IPS-20b (cell line): ENCODE measurements at regions not wholly inside any gene's neighbourhood (a gene's known extent, or its start where the extent isn't known, plus 50 kb on each side); places are given as distances from the start of the nearest gene placed in this dataset.

Experiments
- H3K27ac ChIP-seq: one replicate; pipeline ENCODE4 v1.5.1; 2013; ENCODE audit warnings: low read length
- H3K27me3 ChIP-seq: 2 replicates; pipeline ENCODE4 v1.6.1; 2013; ENCODE audit warnings: mild to moderate bottlenecking, low read length, inconsistent platforms; ENCODE audit not compliant: insufficient read depth
- H3K36me3 ChIP-seq: 2 replicates; pipeline ENCODE4 v1.6.1; 2013; ENCODE audit warnings: low read depth, mild to moderate bottlenecking, inconsistent platforms, low read length, moderate library complexity; ENCODE audit not compliant: insufficient read depth
- H3K4me1 ChIP-seq: 2 replicates; pipeline ENCODE4 v1.6.1; 2013; ENCODE audit warnings: mild to moderate bottlenecking, control low read depth, inconsistent platforms, low read length, moderate library complexity; ENCODE audit not compliant: insufficient read depth
- H3K4me3 ChIP-seq: 2 replicates; pipeline ENCODE4 v1.5.1; 2013; ENCODE audit warnings: mild to moderate bottlenecking, low read length, inconsistent platforms
- H3K9ac ChIP-seq: 2 replicates; pipeline ENCODE4 v1.6.1; 2013; ENCODE audit warnings: low read depth, mild to moderate bottlenecking, inconsistent platforms, low read length, moderate library complexity
- H3K9me3 ChIP-seq: 2 replicates; pipeline ENCODE4 v1.6.1; 2013; ENCODE audit warnings: mild to moderate bottlenecking, low read depth, low read length, inconsistent platforms; ENCODE audit not compliant: insufficient read depth

DNA sequence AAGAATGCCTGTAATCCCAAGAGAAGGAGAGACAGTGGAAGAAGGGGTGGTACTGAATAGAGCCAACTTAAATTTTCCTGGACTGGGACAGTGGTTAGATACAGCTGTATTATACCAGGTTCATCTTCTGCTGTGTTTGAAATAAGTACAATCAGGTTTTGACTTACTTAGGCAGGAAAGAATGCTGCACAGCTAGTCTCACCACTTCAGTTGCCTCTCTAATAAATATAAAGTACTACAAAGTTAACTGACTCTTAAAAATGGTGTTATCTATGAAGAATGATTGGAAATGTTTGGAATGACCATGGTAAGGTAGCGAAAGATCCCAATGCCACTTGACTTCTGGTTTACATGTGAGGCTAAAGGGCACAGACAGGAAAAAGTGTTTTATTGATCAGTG, 652.1 kb downstream of the NOVA1 start:
- no peaks in the 10 kb centered on the region for H3K4me1 ChIP-seq
- H3K36me3 ChIP-seq = no peaks in the 10 kb centered on the region
- no peak overlapping the region for H3K27ac ChIP-seq
- no peak overlapping the region for H3K9ac ChIP-seq
- H3K4me3 ChIP-seq = no peak overlapping the region
- H3K27me3 ChIP-seq = no peaks in the 10 kb centered on the region
- no peaks in the 10 kb centered on the region for H3K9me3 ChIP-seq

DNA sequence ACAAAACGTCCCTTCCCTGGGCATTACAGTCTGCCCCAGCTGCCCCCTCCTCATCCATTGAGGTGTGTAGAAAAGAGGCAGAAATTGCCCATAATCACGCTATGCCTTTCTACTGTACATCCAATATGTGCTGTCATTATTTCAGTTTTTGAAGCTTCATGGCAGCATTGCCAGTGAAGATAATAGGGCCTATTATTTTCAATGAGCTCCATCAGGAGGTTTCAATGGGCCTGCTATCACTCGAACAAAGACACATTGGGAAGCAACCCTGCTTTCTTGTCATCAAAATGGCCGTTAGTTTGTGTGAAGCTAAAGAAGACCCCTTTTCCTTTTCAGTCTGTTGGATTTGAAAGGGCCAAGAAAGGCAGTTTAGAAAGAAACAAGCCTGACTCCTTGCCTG, 653.8 kb downstream of the NOVA1 start:
- no peak overlapping the region for H3K27ac ChIP-seq
- no peak overlapping the region for H3K9ac ChIP-seq
- no peaks in the 10 kb centered on the region for H3K27me3 ChIP-seq
- H3K4me3 ChIP-seq = no peak overlapping the region
- no peaks in the 10 kb centered on the region for H3K9me3 ChIP-seq
- H3K4me1 ChIP-seq = no peaks in the 10 kb centered on the region
- no peaks in the 10 kb centered on the region for H3K36me3 ChIP-seq

DNA sequence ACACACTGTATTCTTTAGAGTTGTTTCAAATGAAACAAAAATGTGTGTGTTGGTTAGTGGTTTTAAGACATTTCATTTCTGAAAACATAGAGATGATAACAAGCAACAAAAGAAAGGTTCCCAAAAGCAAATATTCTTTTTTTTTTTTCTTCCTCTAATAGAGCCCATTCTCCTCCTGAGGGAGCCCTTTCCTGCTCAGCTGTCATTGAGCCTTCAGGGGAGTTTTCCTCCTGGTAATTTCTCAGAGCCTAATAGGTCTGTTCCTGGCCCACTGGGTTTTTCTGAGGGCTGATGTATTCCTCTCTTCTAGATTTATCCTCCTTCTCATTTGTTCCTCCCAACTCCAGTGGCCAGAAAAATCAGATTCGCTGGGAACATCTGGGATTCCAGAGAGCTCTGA, 654.5 kb downstream of the NOVA1 start:
- H3K9me3 ChIP-seq = no peaks in the 10 kb centered on the region
- no peaks in the 10 kb centered on the region for H3K27me3 ChIP-seq
- no peak overlapping the region for H3K4me3 ChIP-seq
- H3K4me1 ChIP-seq = no peaks in the 10 kb centered on the region
- no peaks in the 10 kb centered on the region for H3K36me3 ChIP-seq
- no peak overlapping the region for H3K9ac ChIP-seq
- no peak overlapping the region for H3K27ac ChIP-seq

DNA sequence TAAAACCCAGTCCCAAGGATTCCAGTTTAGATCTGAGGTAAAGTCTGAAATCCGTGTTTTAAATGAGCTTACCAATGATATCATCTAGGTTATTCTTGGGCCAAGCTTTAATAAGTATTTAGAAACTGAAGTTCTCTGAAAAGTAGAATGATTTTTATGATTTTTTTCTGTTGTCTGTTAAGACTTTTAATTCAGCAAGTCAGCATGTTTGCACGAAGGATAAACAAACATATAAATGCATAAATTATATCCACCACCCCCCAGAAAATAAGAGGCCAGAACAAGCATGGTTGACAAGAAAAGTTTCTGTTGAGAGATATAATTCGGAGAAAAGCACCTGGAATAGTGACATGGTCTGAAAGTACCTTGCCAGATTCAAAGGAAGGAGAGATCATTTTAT, 655.7 kb downstream of the NOVA1 start:
- Histone ChIP-seq H3K27me3 (no peaks in the 10 kb centered on the region), H3K27ac (no peak overlapping the region), H3K9ac (no peak overlapping the region), H3K9me3 (no peaks in the 10 kb centered on the region), H3K4me3 (no peak overlapping the region), H3K4me1 (no peaks in the 10 kb centered on the region), H3K36me3 (no peaks in the 10 kb centered on the region)

DNA sequence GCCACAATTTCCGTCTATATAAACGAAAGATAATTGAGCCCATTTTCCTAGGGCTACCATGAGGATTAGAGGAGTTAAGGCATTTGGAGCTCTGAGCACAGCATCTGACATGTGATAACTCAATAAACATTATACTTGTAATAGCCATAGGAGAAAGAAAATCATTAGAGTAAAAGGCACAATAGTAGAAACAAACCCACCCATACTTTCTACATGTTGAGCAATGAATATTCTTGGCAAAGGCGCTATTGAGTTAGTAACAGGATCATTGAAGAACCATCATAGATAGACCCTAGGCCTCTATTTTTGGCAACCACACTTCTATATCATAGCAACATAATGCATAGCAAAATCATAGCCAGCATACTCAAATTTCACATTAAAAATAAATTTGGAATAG, 664.1 kb downstream of the NOVA1 start:
- Histone ChIP-seq H3K9me3 (no peaks in the 10 kb centered on the region), H3K4me3 (no peak overlapping the region), H3K27me3 (no peaks in the 10 kb centered on the region), H3K36me3 (no peaks in the 10 kb centered on the region), H3K9ac (no peak overlapping the region), H3K27ac (no peak overlapping the region), H3K4me1 (no peaks in the 10 kb centered on the region)

DNA sequence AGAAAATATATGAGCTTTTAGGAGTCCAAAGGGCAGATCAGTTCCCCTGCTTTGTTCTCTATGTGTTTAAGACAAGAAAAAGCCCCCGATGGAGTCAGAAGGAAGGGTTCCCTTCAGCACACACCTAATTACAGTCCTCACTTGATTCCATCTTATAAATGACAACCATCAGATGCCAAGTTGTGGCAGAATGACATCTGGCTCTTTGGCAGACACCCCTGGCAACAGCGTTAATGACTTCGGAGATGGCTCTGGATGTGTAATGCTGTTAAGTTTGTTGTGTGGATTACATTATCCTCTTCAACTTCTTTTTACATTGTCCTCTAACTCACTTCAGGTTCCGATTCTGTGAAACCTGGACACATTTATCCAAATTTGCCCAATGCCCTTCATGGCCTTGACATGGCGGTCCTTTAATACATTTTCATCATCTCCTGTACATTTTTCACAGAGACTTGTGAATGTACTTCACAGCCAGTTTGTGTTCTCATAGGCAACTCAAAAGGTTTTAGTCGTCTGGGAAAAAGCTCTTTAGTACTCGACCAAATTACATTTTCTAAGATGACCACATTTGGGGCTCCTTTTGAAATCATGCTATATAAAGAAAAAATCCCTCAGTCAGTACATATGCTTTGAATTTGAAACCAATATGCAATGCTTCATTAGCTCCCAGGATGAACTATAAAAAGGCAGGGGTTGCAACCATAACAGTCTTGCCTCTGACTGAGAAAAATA, 667.8 kb downstream of the NOVA1 start:
- Histone ChIP-seq H3K4me1 (no peaks in the 10 kb centered on the region), H3K9ac (no peak overlapping the region), H3K4me3 (no peak overlapping the region), H3K27me3 (no peaks in the 10 kb centered on the region), H3K9me3 (no peaks in the 10 kb centered on the region), H3K36me3 (no peaks in the 10 kb centered on the region), H3K27ac (no peak overlapping the region)

DNA sequence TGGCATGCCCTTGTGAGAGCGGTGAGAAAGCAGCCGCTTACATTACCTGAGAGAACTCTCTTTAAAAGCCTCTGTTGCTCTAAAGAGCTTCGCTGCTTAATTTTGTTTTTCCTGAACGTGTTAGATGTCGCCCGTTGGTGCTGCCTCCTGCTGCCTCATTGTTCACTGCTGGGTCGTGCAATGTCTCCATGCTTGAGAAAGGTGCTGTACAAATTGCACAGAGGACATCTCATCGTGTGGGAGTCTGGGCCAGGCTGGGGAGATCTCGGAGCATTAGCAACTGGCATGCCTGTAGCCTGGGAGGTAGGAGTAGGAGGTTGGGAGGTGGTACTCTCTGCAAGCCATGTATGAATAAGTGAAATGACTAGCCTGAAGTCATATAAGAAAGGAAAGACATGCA, 686.0 kb downstream of the NOVA1 start:
- no peaks in the 10 kb centered on the region for H3K4me1 ChIP-seq

DNA sequence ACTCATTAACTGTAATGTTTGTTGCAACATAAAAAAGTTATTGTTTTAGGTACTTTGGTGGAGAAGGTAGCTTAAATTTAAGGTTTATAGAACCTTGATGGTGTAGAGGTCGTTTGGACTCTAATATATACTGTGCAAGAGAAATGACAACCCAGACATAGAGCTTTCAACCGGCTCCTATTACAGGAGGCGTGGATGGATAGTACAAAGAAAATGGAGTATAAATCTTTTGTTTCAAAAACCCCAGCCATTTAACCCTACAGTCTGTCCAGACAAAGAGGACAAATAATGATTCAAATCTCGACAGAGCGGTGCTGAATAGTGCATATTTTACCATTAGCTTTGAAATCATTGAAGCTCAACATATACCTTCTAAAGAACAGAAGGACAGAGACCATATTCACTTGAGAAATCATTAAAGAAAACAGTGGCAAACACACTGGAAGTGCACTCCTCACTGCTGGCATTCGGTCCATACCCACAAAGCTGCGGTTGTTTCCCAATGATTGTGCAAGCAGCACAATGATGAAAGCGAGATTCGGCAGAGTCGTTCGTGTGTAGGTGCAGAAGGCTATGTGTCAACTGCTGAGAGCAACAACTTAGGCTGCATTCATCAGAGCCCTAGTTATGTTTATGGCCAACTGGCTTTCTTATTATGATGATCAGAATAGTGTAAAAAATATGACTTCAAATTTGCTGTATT, 688.6 kb downstream of the NOVA1 start:
- H3K4me3 ChIP-seq = no peak overlapping the region
- no peaks in the 10 kb centered on the region for H3K36me3 ChIP-seq
- no peaks in the 10 kb centered on the region for H3K9me3 ChIP-seq
- H3K4me1 ChIP-seq = no peaks in the 10 kb centered on the region
- no peak overlapping the region for H3K27ac ChIP-seq
- H3K9ac ChIP-seq = no peak overlapping the region
- H3K27me3 ChIP-seq = no peaks in the 10 kb centered on the region

More for the DNA sequence above, 686.0 kb downstream of the NOVA1 start:
- Histone ChIP-seq H3K36me3 (no peaks in the 10 kb centered on the region), H3K27me3 (no peaks in the 10 kb centered on the region), H3K9ac (no peak overlapping the region), H3K27ac (no peak overlapping the region), H3K4me3 (no peak overlapping the region), H3K9me3 (no peaks in the 10 kb centered on the region)

DNA sequence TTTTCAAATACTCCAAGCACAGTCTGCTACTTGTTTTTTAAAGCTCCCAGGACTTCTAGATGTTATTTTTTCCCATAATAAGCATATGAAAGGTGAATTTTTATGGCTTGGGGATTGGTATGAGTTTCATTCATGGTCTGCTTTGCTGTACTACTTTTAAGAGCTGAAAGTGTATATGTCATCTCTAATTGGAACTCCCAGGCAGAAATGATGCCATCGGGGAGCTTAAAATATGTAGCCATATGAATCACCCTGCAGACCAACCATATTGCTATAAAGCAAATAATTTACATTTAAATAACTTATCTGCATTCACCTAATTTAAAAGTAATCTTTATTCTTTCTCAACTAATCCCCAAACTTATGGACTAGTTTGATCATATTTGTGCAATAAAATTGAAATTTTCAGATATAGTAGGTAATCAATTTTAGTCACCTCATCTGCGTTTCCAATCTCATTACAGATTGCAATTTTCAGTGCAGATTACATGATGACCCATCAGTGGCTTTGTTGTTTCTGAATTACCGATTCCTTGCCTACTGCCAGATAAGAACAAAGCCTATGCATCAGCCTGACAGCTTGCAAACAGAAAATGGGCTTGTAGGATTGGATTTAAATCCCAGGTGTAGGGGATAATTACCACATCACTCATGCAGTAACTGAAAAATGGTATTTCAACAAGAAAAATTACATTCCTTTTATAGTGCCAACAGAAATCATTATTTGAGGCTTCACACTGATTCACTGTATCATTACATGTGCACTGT, 689.4 kb downstream of the NOVA1 start:
- no peaks in the 10 kb centered on the region for H3K4me1 ChIP-seq
- no peak overlapping the region for H3K27ac ChIP-seq
- H3K27me3 ChIP-seq = no peaks in the 10 kb centered on the region
- H3K4me3 ChIP-seq = no peak overlapping the region
- H3K9me3 ChIP-seq = no peaks in the 10 kb centered on the region
- no peak overlapping the region for H3K9ac ChIP-seq
- H3K36me3 ChIP-seq = no peaks in the 10 kb centered on the region

DNA sequence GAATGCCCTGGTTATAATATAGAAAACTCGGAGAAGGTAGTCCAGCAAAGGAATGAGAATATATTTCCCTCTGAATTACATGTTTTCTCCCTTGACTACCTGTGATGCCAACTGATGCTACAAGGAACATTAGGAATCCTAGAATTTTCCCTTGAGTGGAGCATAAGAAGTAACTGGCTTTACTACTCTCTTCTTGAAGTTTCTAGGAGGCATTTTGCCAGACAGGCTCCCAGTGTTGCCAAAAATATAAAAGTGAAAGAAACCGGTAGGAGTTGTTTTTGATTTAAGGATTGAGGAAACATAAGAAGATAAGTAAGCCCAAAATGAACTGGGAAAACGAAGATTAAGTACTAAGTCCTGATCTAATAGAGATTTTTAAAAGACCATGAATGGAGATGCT, 693.4 kb downstream of the NOVA1 start:
- Histone ChIP-seq H3K36me3 (no peaks in the 10 kb centered on the region), H3K4me1 (no peaks in the 10 kb centered on the region), H3K27me3 (no peaks in the 10 kb centered on the region), H3K9me3 (no peaks in the 10 kb centered on the region), H3K4me3 (no peak overlapping the region), H3K27ac (no peak overlapping the region), H3K9ac (no peak overlapping the region)

DNA sequence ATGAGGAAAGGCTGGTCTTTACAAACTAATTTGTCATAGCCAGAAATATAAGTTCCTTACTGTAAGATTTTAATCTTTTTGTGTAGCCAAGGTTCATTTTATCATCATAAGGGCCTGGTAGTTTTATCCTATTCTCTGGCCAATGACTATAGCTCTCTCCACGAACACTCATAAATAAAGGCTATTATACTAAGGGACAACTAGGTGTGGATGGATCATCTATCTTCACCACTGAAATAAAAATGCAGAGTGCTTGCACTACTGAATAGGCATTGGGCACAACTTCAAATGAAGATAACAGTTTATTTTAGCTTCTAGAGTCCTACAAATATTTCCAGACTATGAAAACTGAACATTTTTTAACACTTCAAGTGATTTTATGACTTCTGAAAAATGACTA, 698.6 kb downstream of the NOVA1 start:
- Histone ChIP-seq H3K4me3 (no peak overlapping the region), H3K36me3 (no peaks in the 10 kb centered on the region), H3K27me3 (no peaks in the 10 kb centered on the region), H3K9ac (no peak overlapping the region), H3K27ac (no peak overlapping the region), H3K9me3 (no peaks in the 10 kb centered on the region), H3K4me1 (peaks cover 20% of the 10 kb centered on the region)

DNA sequence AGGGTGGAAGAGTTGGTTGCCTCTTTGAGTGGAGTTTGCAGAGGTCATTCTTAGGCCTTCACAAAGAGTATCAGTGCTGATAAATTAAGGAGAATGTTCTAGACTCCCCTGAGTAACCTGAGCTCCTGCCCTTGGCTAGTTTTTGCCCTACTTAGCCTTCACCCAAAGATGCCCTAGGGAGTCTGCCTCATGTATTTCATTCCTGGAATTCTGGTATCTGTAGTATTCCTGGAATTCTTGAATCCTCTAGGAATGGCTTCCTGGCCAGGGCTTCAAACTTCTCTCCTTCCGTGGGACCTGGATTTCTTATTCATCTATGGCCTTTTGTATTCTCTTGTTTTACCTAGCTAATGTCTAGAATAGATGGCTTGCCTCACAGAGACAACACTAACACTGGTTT, 701.1 kb downstream of the NOVA1 start:
- Histone ChIP-seq H3K4me3 (no peak overlapping the region), H3K27me3 (no peaks in the 10 kb centered on the region), H3K4me1 (peaks cover 20% of the 10 kb centered on the region), H3K9ac (no peak overlapping the region), H3K27ac (no peak overlapping the region), H3K9me3 (no peaks in the 10 kb centered on the region), H3K36me3 (no peaks in the 10 kb centered on the region)
